ENCODE measurements at regions not wholly inside any gene's neighbourhood (a gene's known extent, or its start where the extent isn't known, plus 50 kb on each side); places are given as distances from the start of the nearest gene placed in this dataset.

GRCh38 chr6:6866656-6867403 is 240.9 kb upstream of the RREB1 start:
- DNase-seq (ENCODE audit: low spot score) = no peak
- in situ Hi-C loops (cut with MboI; ENCODE audit: low sequenced_read_pairs, unreplicated experiment) = no loop called here
- no peak for TF ChIP-seq CTCF (IDR thresholded peaks at IDR 0.05; ENCODE audit: borderline replicate concordance, control extremely low read depth, extremely low read depth, insufficient read depth, missing control alignments)

GRCh38 chr6:6867404-6867799 is 240.4 kb upstream of the RREB1 start:
- no peak for DNase-seq (ENCODE audit: low spot score)

GRCh38 chr6:6869094-6869493 is 238.7 kb upstream of the RREB1 start:
- TF ChIP-seq CTCF (IDR thresholded peaks at IDR 0.05; ENCODE audit: borderline replicate concordance, control extremely low read depth, extremely low read depth, insufficient read depth, missing control alignments) = no peak
- DNase-seq (ENCODE audit: low spot score) = no peak
- in situ Hi-C loops (cut with MboI; ENCODE audit: low sequenced_read_pairs, unreplicated experiment) = no loop called here

More at GRCh38 chr6:6867404-6867799, 240.4 kb upstream of the RREB1 start:
- in situ Hi-C loops (cut with MboI; ENCODE audit: low sequenced_read_pairs, unreplicated experiment) = no loop called here
- no peak for TF ChIP-seq CTCF (IDR thresholded peaks at IDR 0.05; ENCODE audit: borderline replicate concordance, control extremely low read depth, extremely low read depth, insufficient read depth, missing control alignments)

- no peak for TF ChIP-seq CTCF (IDR thresholded peaks at IDR 0.05; ENCODE audit: borderline replicate concordance, control extremely low read depth, extremely low read depth, insufficient read depth, missing control alignments)
- in situ Hi-C loops (cut with MboI; ENCODE audit: low sequenced_read_pairs, unreplicated experiment) = no loop called here
- DNase-seq (ENCODE audit: low spot score) = no peak
Measured at GRCh38 chr6:6870921-6871320, 236.8 kb upstream of the RREB1 start.

- in situ Hi-C loops (cut with MboI; ENCODE audit: low sequenced_read_pairs, unreplicated experiment) = no loop called here
- DNase-seq (ENCODE audit: low spot score) = no peak
- TF ChIP-seq CTCF (IDR thresholded peaks at IDR 0.05; ENCODE audit: borderline replicate concordance, control extremely low read depth, extremely low read depth, insufficient read depth, missing control alignments) = no peak
Measured at GRCh38 chr6:6872459-6873344, 235.1 kb upstream of the RREB1 start.

- in situ Hi-C loops (cut with MboI; ENCODE audit: low sequenced_read_pairs, unreplicated experiment) = no loop called here
- DNase-seq (ENCODE audit: low spot score) = no peak
- no peak for TF ChIP-seq CTCF (IDR thresholded peaks at IDR 0.05; ENCODE audit: borderline replicate concordance, control extremely low read depth, extremely low read depth, insufficient read depth, missing control alignments)
Measured at GRCh38 chr6:6873778-6874177, 234.0 kb upstream of the RREB1 start.

All from GM13976 (cell line).